Body of pancreas (tissue), 4 donors: ENCODE measurements at regions not wholly inside any gene's neighbourhood (a gene's known extent, or its start where the extent isn't known, plus 50 kb on each side); places are given as distances from the start of the nearest gene placed in this dataset.

Source experiments
- CTCF ChIP-seq, 7 experiments: fragments of 450-650 bp in 4 of 7; fragments of 200-600 bp in 3 of 7; sonication (generic) in 3 of 7; IDR thresholded peaks; one replicate each; pipeline ENCODE4 v1.5.1; 2016 to 2019; ENCODE audit warnings: antibody characterized with exemption in 7 of 7
- POLR2A ChIP-seq, 3 donors: fragments of 450-650 bp; IDR thresholded peaks; one replicate each; pipeline ENCODE4 v1.6.1; 2016; ENCODE audit warnings: antibody characterized with exemption in 3 of 3, mild to moderate bottlenecking in 2 of 3

DNA sequence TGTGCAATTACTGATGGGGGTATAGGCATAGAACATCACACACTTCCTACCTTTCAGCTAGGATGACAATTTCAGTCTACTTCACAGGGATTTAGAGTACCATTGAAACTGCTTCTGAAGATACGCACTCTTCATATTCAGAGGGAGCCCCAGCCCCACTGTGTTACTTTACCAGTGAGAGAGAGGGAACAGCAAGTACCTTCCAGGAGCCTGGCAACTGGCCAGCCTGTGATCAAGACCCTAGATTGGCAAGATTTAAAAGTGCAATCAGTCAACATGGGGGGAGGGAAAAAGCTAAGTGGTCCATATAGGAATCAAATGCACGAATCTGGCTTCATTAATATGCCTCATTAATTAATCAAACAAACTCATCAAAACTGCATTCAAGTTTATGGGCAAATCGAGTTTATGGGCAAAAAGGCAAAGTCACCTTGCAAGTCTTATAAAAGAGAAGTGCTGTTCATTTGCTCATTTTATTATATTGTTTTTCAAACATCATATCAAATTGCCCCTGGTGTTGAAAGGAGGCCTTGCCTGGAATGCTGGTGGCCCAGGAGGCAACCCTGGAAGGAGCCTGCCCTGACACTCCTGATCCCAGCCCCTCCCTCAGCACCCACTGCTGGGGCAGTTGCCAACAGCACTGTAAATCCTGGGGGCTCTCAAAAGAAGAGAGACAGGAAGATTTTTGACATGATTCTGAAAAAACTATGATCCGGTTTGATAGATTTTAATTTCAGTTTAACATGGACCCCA lies 184.9 kb upstream of the DPT start:
- no peak for TF ChIP-seq CTCF (IDR thresholded peaks at IDR 0.05)
- no peak for TF ChIP-seq POLR2A (IDR thresholded peaks at IDR 0.05)
